ENCODE measurements at regions not wholly inside any gene's neighbourhood (a gene's known extent, or its start where the extent isn't known, plus 50 kb on each side); places are given as distances from the start of the nearest gene placed in this dataset.

- DNase-seq: no peak
These were observed 979.6 kb upstream of the NR2F2 start for GRCh38 chr15:95350908-95351307.

DNA sequence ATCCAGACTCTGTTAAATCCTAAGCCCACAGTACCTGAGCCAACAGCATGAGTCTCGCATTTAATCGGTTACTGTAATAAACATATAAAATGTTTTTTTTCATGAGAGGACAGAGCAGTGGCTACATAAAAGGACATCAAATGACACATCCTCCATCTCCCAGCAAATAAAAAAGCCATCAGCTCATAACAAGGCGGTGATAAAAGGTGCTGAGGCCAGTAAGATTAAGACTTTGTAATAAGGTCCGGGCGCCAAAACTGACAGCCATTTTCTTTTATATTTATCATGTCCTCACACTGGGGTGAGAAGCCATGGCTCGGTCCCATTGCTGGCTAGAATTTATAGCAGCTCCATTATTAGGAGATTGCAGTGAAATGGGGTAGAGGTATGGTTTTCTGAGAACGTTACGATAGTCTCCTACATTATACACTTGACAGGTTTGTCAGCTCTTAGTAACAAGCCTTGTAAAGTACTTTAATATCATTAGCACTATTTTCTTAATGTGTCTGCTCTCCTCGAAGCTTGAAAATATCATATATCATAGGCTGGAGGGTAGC, 977.8 kb upstream of the NR2F2 start:
- no peak for DNase-seq

GRCh38 chr15:95353512-95353911, 977.0 kb upstream of the NR2F2 start:
- no peak for DNase-seq

GRCh38 chr15:95359966-95360365, 970.5 kb upstream of the NR2F2 start:
- no peak for DNase-seq

DNA sequence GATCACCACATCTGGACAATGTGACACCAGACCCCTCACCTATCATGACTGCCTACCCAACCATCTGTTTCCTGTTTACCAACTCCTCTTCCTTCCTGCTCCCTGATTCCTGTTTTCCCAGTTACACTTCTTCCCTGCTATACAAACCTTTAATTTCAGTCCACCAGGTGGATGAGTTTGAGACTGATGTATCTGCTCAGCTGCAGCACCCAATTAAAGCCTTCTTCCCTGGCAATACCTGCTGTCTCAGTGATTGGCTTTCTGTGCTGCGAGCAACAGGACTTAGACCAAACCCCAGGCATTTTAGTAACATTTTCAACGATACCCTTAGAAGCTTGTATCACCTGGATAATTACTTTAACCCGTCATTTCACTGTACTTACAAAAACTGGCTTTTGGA, 968.2 kb upstream of the NR2F2 start:
- no peak for DNase-seq

DNA sequence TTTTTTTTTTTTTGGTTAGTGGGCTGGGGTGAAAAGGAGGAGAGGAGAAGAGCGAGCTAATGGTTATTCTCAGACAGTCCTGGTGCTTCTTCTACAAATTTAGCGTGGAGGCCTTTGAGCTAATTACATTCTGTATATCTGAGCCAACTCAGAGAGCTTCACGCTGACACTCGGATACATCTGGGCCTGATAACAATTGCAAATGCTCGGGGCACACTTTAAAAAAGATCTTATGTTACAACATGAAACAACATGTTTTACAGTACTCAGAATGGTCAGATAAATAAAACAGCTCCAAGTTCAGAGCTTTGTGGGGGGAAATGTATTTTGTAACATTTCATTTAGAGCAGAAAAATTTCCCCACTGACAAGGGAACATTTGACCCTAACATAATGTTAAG, 966.9 kb upstream of the NR2F2 start:
- no peak for DNase-seq

GRCh38 chr15:95365511-95366107, 964.9 kb upstream of the NR2F2 start:
- DNase-seq: no peak

DNA sequence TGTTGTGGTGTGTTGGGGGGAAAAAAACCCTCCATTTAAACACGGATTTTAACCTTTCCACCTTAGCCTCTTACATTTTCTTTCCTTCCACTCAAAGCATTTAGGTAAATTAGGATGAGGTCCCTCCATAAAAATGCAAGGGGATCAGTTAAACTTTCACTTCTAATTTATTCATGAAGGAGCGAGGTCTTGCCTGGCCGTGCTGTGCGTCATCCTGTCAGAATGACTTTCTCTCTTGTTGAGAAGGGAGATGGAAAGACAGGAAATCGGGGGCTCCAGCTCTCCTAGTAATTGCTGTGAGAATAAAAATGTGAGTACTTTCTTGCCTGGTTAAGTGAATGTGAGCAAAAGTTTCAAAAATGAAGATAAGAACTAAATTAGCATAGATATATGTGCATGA, 962.3 kb upstream of the NR2F2 start:
- DNase-seq: no peak

DNA sequence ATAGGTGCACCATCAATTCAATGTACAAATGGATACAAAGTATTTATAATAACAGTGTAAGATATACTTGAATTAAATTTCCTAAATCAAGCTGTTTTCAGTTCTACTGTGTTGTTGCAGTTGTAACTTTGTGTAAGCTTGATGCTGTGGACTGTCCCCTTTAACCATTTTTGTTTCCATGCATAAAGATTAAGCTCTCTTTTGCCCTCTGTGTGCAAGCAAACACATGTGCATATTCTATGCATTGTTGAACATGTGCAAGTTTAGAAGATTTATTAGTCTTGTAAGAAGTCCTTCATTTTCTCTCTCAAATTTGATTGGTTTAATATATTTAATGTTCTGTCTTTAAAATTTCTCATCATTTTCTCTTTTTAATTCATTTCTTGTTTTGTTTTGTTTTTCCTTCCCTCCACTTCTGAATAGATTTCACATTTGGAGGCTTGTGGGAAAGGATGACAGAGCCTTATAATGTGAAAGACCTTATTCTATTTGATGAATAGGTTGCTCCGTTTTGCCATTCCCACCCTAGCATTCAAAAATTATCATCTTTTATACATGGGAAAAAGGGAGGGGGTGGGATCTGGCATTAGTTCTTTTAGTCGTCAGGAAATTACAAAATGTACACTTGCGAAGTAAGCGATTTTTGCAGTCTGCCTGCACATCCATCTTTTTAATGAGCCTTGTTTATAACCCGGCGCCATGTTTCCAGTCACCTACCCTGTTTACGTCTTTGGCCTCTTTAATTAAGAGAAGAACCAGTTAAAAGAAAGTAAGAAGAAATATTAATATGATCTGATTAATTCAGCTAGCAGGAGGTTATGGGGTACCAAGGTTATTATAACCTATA, 961.5 kb upstream of the NR2F2 start:
- no peak for DNase-seq

DNA sequence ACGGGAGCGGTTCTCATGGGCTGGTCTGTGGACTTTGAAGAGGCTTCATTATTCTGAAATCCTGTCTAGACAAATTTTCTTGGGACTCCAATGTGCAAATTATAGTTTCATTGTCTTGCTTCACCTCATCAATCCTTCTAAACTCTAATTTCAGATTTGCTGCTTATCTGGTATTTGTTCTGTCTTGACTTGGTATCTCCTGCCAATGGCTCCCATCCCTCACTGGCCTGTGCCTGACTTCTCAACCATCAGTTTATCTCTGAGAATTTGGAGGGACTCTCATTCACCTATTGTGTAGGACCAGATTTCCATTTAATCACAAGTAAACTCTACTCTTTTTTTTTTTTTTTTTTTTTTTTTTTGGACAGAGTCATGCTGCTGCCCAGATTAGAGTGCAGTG, 960.2 kb upstream of the NR2F2 start:
- DNase-seq: no peak

- DNase-seq: no peak
These were observed 958.8 kb upstream of the NR2F2 start for GRCh38 chr15:95371664-95372063.

- no peak for DNase-seq
These were observed 955.2 kb upstream of the NR2F2 start for GRCh38 chr15:95375281-95375680.

DNA sequence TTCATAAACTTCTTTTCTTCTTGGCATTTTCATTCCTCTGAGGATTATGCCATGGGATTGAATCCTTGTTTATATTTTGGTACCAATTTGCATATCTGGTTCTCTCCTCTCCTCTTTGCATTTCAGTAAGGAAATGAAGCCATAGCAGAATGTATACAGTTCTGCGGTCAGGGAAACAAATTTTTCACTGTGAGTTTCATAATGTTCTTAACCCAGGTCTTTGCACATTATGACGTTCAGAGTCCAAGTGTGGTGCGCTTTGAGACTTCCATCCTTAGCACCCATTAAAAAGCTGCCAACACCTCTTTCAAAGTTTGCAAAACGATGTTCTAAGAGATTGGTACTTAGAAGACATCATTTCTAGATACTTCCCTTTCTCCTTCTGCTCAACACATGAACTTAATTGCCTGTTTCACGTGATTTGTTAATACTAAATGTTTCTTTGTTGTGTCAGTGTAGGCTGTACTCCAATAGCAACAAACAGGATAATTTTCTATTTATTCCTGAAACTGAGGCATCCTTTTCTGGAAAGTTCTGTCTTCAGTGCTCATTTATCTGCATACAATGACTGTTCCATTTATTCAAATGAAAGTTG, 953.1 kb upstream of the NR2F2 start:
- no peak for DNase-seq

- DNase-seq: no peak
These were observed 936.1 kb upstream of the NR2F2 start for GRCh38 chr15:95394186-95395067.

DNA sequence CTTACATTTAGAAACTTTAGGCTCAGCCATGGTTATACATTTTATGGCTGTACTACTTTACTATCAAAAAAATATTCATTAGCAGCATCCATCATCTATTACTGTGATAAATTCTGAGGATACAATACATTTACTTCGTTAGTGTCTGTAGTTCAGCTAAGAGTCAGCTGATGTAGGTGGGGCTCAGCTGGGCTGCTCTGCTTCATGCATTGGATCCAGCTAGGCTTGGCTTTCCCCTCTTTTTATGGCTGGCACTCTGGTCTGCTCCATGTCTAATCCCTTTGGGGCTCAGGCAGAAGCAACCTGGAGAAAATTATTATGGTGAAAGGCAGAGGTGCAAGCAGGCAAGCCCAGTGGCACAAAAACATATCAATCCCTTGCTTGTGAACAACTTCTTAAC, 930.1 kb upstream of the NR2F2 start:
- no peak for DNase-seq

GRCh38 chr15:95401587-95401986, 928.9 kb upstream of the NR2F2 start:
- DNase-seq: no peak

DNA sequence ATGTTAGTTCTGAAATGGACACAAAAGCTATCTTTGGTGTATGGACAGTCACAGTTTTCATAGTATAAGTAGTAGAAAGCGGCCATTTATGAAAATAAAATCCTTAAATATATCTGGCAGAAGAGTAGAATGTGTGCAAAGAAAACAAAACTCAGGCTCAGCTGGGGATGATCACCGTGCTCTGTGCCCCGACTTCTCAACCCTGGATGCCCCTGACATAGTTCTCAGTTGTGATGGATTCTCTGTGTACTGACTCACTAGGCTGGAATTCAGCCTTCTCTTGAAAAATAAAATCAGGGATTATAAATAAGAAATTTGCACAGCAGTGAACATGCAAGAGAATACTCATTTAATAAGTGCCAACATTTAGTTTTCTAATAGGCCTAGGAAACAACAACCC, 925.1 kb upstream of the NR2F2 start:
- DNase-seq: no peak

DNA sequence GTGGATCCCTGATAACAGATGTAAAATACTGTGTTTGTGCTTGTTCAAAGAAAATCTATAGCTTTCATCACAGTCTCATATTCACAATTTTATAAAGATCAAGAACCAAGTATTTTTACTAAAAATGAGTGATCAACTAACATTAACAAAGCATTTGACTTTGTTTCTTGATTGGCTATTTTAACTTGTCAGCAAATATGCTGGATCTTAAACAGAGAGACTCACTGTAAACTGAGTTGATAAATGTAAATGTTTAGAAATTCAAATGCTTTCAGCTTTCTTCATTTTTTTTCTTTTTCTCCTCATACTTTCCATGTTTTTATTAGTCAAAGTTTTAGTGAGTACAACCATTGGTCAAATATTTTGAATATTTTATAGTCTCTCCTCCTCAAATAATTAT, 923.0 kb upstream of the NR2F2 start:
- DNase-seq: no peak

DNA sequence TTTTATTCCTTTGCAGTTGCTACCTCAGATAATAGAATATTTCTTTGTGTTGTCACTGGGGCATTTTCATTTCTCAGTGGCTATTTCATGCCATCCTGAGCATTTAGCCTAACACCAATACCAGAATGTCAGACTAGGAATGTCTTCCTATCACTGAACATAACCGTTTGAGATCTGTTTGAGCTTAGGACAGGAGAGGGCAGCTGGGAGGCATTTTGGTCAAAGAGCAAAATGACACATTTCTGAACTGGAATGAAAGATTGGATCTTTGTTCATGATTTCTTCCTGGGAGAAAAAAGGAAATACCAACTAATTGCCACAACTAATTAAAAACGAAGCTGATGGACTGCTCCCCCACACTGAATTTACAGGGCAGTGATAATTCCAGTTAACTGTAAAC, 921.3 kb upstream of the NR2F2 start:
- no peak for DNase-seq

DNA sequence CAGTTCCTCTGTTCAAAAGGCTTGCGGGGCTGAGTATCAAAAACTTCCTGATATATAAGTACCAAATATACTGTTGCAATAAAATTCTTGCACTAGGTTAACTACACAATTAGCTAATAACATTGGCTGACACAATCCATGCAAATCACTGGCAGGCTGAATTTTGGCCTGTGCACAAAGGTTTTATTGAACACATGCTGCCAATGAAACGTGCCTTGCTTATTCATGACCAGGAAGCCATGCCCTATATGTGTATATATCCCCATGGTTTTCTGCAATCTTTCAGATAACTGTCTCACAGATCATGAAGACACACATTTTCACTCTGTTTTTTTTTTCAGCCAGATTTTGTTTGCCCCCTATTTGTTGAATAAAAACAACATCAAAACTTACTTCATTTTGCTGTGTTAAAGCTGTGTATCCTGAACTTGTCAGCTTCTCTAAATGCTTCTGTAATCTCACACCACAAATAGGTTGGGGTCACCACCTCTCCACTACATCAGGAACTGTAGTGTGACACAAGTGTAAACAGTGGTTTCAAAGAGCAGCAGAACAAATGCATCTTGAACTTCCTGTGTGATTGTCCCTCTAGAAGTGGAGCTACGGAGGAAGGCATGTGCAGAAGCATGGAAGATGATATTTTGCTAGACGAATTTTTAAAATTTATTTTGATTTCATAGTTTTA, 920.7 kb upstream of the NR2F2 start:
- no peak for DNase-seq

- DNase-seq: no peak
These were observed 919.7 kb upstream of the NR2F2 start for GRCh38 chr15:95410757-95411156.

DNA sequence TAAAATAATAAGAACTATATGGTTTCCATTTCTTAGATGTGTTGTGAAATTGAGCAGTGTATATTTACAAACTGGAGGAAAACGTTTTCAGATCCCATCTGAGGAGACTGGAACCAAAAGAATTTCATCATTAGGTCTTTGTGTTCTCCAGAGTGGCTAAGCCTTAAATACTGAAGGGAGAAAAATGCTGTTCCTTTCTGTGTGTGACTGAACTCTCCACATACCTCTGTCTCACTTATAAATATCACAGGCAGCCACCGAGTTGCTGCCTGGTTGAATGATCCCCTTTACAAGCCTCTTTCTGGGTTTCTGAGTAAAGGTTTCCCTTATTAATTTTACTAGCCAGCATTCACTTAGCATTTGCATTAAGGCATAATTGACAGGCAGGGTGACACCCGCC, 913.9 kb upstream of the NR2F2 start:
- DNase-seq: no peak
